ENCODE measurements at regions not wholly inside any gene's neighbourhood (a gene's known extent, or its start where the extent isn't known, plus 50 kb on each side); places are given as distances from the start of the nearest gene placed in this dataset.

DNA sequence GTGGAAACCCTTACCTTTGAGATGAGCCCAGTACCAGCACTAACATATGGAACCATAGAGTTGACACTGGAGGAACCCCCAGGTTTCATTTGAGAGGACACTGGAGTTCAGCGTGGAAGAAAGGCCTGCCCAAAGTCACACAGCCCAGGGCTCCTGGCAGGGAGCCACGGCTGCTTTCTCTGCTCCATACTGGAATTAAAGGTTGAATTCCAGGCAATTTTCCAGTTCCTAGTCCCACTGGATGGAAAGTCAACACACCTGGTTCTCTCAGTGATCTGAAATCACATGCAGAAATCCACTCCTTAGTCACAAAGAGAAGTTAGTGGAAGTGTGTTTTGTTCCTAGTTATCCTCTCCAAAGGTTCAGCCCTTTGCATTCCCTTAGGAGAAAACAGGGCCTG is 336.1 kb upstream of the SKOR2 start:
- ChIA-PET CTCF (interaction anchor here (1.4 kb wide), 1 partner anchor 169 kb away, joined by 3 read pairs; no protein-coding TSS in a partner anchor), POLR2A (no interaction called here)
- no peaks in the 10 kb centered on the region for H4K20me1 ChIP-seq (ENCODE audit: insufficient read depth)
- H3K27ac ChIP-seq (ENCODE audit: low read depth in 2 of 2, low read length in 1 of 2) = no peak overlapping the region
- H3K9me2 ChIP-seq = no peaks in the 10 kb centered on the region
- no peaks in the 10 kb centered on the region for H3K9me3 ChIP-seq
- DNase-seq = no peak
- no peaks in the 10 kb centered on the region; a peak in 1 of 4 replicates for H3K4me1 ChIP-seq (ENCODE audit: control insufficient read depth in 1 of 2, insufficient read depth in 2 of 2, low read depth in 1 of 2, low read length in 1 of 2)
- H3K4me2 ChIP-seq = no peak overlapping the region
- WGBS (ENCODE audit: low lambda C conversion rate) = 11% methylated on average over 2 of the region's 2 CpGs
- H3K36me3 ChIP-seq (replicated peaks in 1 of 2; ENCODE audit: control insufficient read depth in 1 of 2, insufficient read depth in 2 of 2, low read length in 1 of 2) = no peaks in the 10 kb centered on the region
- no peaks in the 10 kb centered on the region for H3K27me3 ChIP-seq (ENCODE audit: insufficient read depth)
- no peak overlapping the region for H3K9ac ChIP-seq
- TF ChIP-seq GATA2 (CRISPR knock-in tag; IDR thresholded peaks at IDR 0.05) (no peak), YY1 (IDR thresholded peaks at IDR 0.05; ENCODE audit: low read depth) (no peak), NRF1 (IDR thresholded peaks at IDR 0.05; ENCODE audit: low read depth, low read length) (no peak), SIN3A (IDR thresholded peaks at IDR 0.05; ENCODE audit: borderline replicate concordance, low read depth, low read length) (no peak), TEAD4 (IDR thresholded peaks at IDR 0.05; ENCODE audit: borderline replicate concordance, insufficient read depth) (no peak), FOXJ3 (CRISPR knock-in tag; IDR thresholded peaks at IDR 0.05) (no peak), EZH2phosphoT487 (IDR thresholded peaks at IDR 0.05; ENCODE audit: borderline replicate concordance, low read depth) (no peak), EP300 (IDR thresholded peaks at IDR 0.05; ENCODE audit: borderline replicate concordance in 1 of 2, low read depth in 1 of 2, low read length in 1 of 2) (no peak), CHD2 (IDR thresholded peaks at IDR 0.05; ENCODE audit: low read length, partially characterized antibody) (no peak), RCOR1 (IDR thresholded peaks at IDR 0.05; ENCODE audit: low read length) (no peak), NFIC (IDR thresholded peaks at IDR 0.05; ENCODE audit: borderline replicate concordance) (no peak), FOSL2 (IDR thresholded peaks at IDR 0.05; ENCODE audit: borderline replicate concordance, low read depth) (no peak), JUND (IDR thresholded peaks at IDR 0.05) (no peak)
- TF ChIP-seq, protein P1, sequence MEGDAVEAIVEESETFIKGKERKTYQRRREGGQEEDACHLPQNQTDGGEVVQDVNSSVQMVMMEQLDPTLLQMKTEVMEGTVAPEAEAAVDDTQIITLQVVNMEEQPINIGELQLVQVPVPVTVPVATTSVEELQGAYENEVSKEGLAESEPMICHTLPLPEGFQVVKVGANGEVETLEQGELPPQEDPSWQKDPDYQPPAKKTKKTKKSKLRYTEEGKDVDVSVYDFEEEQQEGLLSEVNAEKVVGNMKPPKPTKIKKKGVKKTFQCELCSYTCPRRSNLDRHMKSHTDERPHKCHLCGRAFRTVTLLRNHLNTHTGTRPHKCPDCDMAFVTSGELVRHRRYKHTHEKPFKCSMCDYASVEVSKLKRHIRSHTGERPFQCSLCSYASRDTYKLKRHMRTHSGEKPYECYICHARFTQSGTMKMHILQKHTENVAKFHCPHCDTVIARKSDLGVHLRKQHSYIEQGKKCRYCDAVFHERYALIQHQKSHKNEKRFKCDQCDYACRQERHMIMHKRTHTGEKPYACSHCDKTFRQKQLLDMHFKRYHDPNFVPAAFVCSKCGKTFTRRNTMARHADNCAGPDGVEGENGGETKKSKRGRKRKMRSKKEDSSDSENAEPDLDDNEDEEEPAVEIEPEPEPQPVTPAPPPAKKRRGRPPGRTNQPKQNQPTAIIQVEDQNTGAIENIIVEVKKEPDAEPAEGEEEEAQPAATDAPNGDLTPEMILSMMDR (IDR thresholded peaks at IDR 0.05) = no peak
- TF ChIP-seq, protein P2, sequence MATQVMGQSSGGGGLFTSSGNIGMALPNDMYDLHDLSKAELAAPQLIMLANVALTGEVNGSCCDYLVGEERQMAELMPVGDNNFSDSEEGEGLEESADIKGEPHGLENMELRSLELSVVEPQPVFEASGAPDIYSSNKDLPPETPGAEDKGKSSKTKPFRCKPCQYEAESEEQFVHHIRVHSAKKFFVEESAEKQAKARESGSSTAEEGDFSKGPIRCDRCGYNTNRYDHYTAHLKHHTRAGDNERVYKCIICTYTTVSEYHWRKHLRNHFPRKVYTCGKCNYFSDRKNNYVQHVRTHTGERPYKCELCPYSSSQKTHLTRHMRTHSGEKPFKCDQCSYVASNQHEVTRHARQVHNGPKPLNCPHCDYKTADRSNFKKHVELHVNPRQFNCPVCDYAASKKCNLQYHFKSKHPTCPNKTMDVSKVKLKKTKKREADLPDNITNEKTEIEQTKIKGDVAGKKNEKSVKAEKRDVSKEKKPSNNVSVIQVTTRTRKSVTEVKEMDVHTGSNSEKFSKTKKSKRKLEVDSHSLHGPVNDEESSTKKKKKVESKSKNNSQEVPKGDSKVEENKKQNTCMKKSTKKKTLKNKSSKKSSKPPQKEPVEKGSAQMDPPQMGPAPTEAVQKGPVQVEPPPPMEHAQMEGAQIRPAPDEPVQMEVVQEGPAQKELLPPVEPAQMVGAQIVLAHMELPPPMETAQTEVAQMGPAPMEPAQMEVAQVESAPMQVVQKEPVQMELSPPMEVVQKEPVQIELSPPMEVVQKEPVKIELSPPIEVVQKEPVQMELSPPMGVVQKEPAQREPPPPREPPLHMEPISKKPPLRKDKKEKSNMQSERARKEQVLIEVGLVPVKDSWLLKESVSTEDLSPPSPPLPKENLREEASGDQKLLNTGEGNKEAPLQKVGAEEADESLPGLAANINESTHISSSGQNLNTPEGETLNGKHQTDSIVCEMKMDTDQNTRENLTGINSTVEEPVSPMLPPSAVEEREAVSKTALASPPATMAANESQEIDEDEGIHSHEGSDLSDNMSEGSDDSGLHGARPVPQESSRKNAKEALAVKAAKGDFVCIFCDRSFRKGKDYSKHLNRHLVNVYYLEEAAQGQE (IDR thresholded peaks at IDR 0.05; ENCODE audit: low read depth, low read length) = no peak
- TF ChIP-seq, protein P3, sequence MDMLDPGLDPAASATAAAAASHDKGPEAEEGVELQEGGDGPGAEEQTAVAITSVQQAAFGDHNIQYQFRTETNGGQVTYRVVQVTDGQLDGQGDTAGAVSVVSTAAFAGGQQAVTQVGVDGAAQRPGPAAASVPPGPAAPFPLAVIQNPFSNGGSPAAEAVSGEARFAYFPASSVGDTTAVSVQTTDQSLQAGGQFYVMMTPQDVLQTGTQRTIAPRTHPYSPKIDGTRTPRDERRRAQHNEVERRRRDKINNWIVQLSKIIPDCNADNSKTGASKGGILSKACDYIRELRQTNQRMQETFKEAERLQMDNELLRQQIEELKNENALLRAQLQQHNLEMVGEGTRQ (IDR thresholded peaks at IDR 0.05; ENCODE audit: borderline replicate concordance, low read depth, low read length) = no peak
- H3F3A ChIP-seq (replicated peaks; ENCODE audit: insufficient read depth) = no peaks in the 10 kb centered on the region
- no peak overlapping the region for H2AFZ ChIP-seq (ENCODE audit: low read depth)
- no peaks in the 10 kb centered on the region for H3K79me2 ChIP-seq (ENCODE audit: insufficient read depth)
- H3K4me3 ChIP-seq (ENCODE audit: low read depth in 2 of 2, low read length in 1 of 2) = no peak overlapping the region

Measured in SK-N-SH (cell line).